Calu3 (cell line): ENCODE measurements at regions not wholly inside any gene's neighbourhood (a gene's known extent, or its start where the extent isn't known, plus 50 kb on each side); places are given as distances from the start of the nearest gene placed in this dataset.

Experiments
- BruUV-seq: library from RNA; stranded (reverse); fragments of 400-500 nt; replicated peaks from 2 replicates; lab custom pipeline; 2021; lab: Mats Ljungman, UMichigan
- CTCF ChIA-PET: fragments of 300-600 bp; sonication (Branson Sonifier 250); formaldehyde crosslinking; loops from one replicate; lab custom pipeline; 2022; ENCODE audit warnings: antibody characterized with exemption; lab: Charles Lee
- DNase-seq: peaks from one replicate; pipeline ENCODE4 v3.0.0; 2022
- H3K27ac Mint-ChIP-seq: one replicate; pipeline ENCODE4 v1.8.0; 2022; ENCODE audit warnings: mixed read lengths; ENCODE audit not compliant: unreplicated experiment
- H3K27me3 Mint-ChIP-seq: one replicate; pipeline ENCODE4 v1.8.0; 2022; ENCODE audit warnings: mixed read lengths; ENCODE audit not compliant: unreplicated experiment
- H3K36me3 Mint-ChIP-seq: one replicate; pipeline ENCODE4 v1.8.0; 2022; ENCODE audit warnings: mild to moderate bottlenecking, moderate library complexity, mixed read lengths; ENCODE audit not compliant: insufficient read depth, unreplicated experiment
- H3K4me1 Mint-ChIP-seq: one replicate; pipeline ENCODE4 v1.8.0; 2022; ENCODE audit warnings: mild to moderate bottlenecking, low read depth, mixed read lengths; ENCODE audit not compliant: unreplicated experiment
- H3K4me3 Mint-ChIP-seq: one replicate; pipeline ENCODE4 v1.8.0; 2022; ENCODE audit warnings: mild to moderate bottlenecking, low read depth, moderate library complexity, mixed read lengths; ENCODE audit not compliant: unreplicated experiment
- H3K9me3 Mint-ChIP-seq: one replicate; pipeline ENCODE4 v1.8.0; 2022; ENCODE audit warnings: low read depth, mixed read lengths; ENCODE audit not compliant: unreplicated experiment
- intact Hi-C: fragments of 100-400 bp; cut with micrococcal nuclease; formaldehyde crosslinking; loops from one replicate; pipeline ENCODE4 v1.10.0; 2022; ENCODE audit not compliant: unreplicated experiment
- TF ChIP-seq, protein P1 (sequence below): fragments of 200-600 bp; IDR thresholded peaks from one replicate; pipeline ENCODE4 v1.8.0; 2022; ENCODE audit warnings: antibody characterized with exemption; ENCODE audit not compliant: unreplicated experiment

GRCh38 chr6:4705809-4706208 lies 70.4 kb upstream of the CDYL start:
- TF ChIP-seq, protein P1, sequence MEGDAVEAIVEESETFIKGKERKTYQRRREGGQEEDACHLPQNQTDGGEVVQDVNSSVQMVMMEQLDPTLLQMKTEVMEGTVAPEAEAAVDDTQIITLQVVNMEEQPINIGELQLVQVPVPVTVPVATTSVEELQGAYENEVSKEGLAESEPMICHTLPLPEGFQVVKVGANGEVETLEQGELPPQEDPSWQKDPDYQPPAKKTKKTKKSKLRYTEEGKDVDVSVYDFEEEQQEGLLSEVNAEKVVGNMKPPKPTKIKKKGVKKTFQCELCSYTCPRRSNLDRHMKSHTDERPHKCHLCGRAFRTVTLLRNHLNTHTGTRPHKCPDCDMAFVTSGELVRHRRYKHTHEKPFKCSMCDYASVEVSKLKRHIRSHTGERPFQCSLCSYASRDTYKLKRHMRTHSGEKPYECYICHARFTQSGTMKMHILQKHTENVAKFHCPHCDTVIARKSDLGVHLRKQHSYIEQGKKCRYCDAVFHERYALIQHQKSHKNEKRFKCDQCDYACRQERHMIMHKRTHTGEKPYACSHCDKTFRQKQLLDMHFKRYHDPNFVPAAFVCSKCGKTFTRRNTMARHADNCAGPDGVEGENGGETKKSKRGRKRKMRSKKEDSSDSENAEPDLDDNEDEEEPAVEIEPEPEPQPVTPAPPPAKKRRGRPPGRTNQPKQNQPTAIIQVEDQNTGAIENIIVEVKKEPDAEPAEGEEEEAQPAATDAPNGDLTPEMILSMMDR = no peak
- H3K27ac Mint-ChIP-seq = no peak overlapping the region
- no peak overlapping the region for H3K4me3 Mint-ChIP-seq
- no peaks in the 10 kb centered on the region for H3K4me1 Mint-ChIP-seq
- no peaks in the 10 kb centered on the region for H3K9me3 Mint-ChIP-seq
- BruUV-seq = no TSS peak
- H3K27me3 Mint-ChIP-seq = no peaks in the 10 kb centered on the region
- CTCF ChIA-PET = no interaction called here
- H3K36me3 Mint-ChIP-seq = no peaks in the 10 kb centered on the region
- intact Hi-C loops = no loop called here
- no peak for DNase-seq

DNA sequence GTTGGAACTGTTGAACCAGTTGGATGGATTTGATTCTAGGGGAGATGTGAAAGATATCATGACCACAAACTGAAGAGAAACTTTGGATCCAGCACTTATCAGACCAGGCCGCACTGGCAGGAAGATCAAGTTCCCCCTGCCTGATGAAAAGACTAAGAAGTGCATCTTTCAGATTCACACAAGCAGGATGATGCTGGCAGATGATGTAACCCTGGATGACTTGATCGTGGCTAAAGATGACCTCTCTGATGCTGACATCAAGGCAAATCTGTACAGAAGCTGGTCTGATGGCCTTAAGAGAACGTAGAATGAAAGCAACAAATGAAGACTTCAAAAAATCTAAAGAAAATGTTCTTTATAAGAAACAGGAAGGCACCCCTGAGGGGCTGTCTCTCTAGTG lies 72.8 kb upstream of the CDYL start:
- no peak for DNase-seq
- Mint-ChIP-seq H3K4me1 (no peaks in the 10 kb centered on the region), H3K36me3 (no peaks in the 10 kb centered on the region), H3K27me3 (no peaks in the 10 kb centered on the region), H3K9me3 (no peaks in the 10 kb centered on the region), H3K4me3 (no peak overlapping the region), H3K27ac (no peak overlapping the region)
- TF ChIP-seq, protein P1 = no peak
- CTCF ChIA-PET = no interaction called here
- intact Hi-C loops = no loop called here
- no TSS peak for BruUV-seq

- H3K9me3 Mint-ChIP-seq = no peaks in the 10 kb centered on the region
- intact Hi-C loops = no loop called here
- no peaks in the 10 kb centered on the region for H3K27me3 Mint-ChIP-seq
- H3K36me3 Mint-ChIP-seq = no peaks in the 10 kb centered on the region
- no peak overlapping the region for H3K27ac Mint-ChIP-seq
- H3K4me3 Mint-ChIP-seq = no peak overlapping the region
- DNase-seq = no peak
- TF ChIP-seq, protein P1 = no peak
- BruUV-seq = no TSS peak
- CTCF ChIA-PET = interaction anchor here (0.6 kb wide), 1 partner anchor 1981 kb away, joined by 3 read pairs; no protein-coding TSS in a partner anchor
- H3K4me1 Mint-ChIP-seq = no peaks in the 10 kb centered on the region
These were observed 77.1 kb upstream of the CDYL start for GRCh38 chr6:4698901-4699659.

DNA sequence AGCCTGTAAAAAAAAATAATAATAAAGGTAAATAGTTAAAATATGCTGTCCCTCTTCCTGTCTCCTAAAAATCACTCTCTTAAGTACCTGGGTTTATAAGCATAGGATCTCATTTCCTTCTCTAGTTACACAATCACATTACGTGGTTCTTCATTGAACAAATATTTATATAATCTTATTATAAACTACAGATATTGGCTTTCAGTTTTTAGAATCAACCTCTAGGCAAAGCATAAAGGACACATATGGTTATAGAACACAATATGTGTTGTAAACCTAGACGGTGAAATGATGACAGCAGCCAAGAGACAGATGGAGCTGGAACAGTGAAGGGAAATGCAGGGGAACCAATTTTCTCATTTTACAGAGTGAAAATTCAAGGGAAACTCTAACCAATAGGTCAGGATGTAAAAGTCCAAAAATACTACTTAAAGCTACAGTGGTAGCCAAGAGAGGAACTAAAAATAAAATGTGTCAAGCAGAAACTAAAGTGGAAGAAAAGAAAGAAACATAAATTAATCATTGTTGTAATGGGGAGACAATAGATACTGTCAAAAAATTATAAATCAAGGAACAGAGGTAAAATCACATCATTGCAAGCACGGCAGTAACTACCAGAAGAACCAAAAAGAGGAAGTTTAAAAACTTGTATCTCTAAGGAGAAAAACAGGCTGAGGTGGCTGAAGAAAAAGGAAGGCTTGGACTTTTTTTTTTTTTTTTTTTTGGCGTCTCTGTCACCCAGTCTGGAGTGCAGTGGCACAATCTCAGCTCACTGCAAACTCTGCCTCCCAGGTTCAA lies 82.8 kb upstream of the CDYL start:
- H3K36me3 Mint-ChIP-seq = no peaks in the 10 kb centered on the region
- no peaks in the 10 kb centered on the region for H3K27me3 Mint-ChIP-seq
- CTCF ChIA-PET = no interaction called here
- no TSS peak for BruUV-seq
- no peak overlapping the region for H3K4me3 Mint-ChIP-seq
- TF ChIP-seq, protein P1 = no peak
- H3K4me1 Mint-ChIP-seq = peaks cover 6% of the 10 kb centered on the region
- H3K9me3 Mint-ChIP-seq = no peaks in the 10 kb centered on the region
- DNase-seq = no peak
- intact Hi-C loops = no loop called here
- H3K27ac Mint-ChIP-seq = no peak overlapping the region
